Pancreas (tissue), 10 donors: ENCODE measurements at regions not wholly inside any gene's neighbourhood (a gene's known extent, or its start where the extent isn't known, plus 50 kb on each side); places are given as distances from the start of the nearest gene placed in this dataset.

Source experiments
- ATAC-seq, 4 donors: fragments of 200-7000 bp; cut with Tn5 transposase; one replicate each; pipeline versions ENCODE4 v1.8.0 to v1.9.1; 2020; ENCODE audit warnings: mild to moderate bottlenecking in 4 of 4, moderate library complexity in 4 of 4
- DNase-seq, 6 donors: peaks; one replicate each; pipeline ENCODE4 v3.0.0-alpha.2; 2020
- FAIRE-seq: peaks from 2 replicates; lab custom pipeline; 2012; peaks lifted over from hg19 to GRCh38; lab: Jason Lieb, UNC
- H3K27ac ChIP-seq, 4 donors: fragments of 200-600 bp; sonication (generic); 1 replicate in 3 of 4; 2 replicates in 1 of 4; pipeline versions ENCODE4 v1.5.0 to v1.8.0; 2020
- H3K27me3 ChIP-seq, 4 donors: fragments of 200-600 bp; one replicate each; pipeline ENCODE4 v1.8.0; 2021
- H3K36me3 ChIP-seq, 3 donors: fragments of 200-600 bp; sonication (generic) in 1 of 3; one replicate each; pipeline versions ENCODE4 v1.5.0 to v1.8.0; 2020 to 2021
- H3K4me1 ChIP-seq, 3 donors: fragments of 200-600 bp; one replicate each; pipeline ENCODE4 v1.8.0; 2021
- H3K4me3 ChIP-seq, 4 donors: fragments of 200-600 bp; sonication (generic) in 2 of 4; one replicate each; pipeline versions ENCODE4 v1.5.0 to v1.8.0; 2020 to 2021
- H3K9me3 ChIP-seq, 4 donors: fragments of 200-600 bp; one replicate each; pipeline ENCODE4 v1.8.0; 2021
- WGBS, 2 donors: extraction: QIAGEN DNeasy Blood & Tissue Kit; methylation state at CpG; one replicate each; pipeline ENCODE4 v1.1.7; 2013; 5-methylcytosine and 5-hydroxymethylcytosine counted together
- intact Hi-C, 3 donors: fragments of 100-400 bp; cut with DNase I; formaldehyde crosslinking; loops; one replicate each; pipeline versions ENCODE4 v1.11.1 to v1.14.2; 2022
- TF ChIP-seq, protein P1 (sequence below), 4 donors: fragments of 200-600 bp; sonication (generic) in 3 of 4; IDR thresholded peaks; one replicate each; pipeline versions ENCODE4 v1.5.0 to v1.8.0; 2021; ENCODE audit warnings: antibody characterized with exemption in 4 of 4
- donor health status: healthy with polysubstance abuse.
- donor health status: DM: no; HTN: no; CAD: no; lungs with moderate emphysema.
- donor health status: DM: no; HTN: no; CAD: no.
- donor health status: control.
- donor health status: control.
- donor health status: Bipolar disorder and iron deficiency.
- donor health status: DM: yes; HTN: yes; CAD: no.
- donor health status: DM: no; HTN: no; CAD: no.
- donor health status: DM: no; HTN: no; CAD: no.
- donor health status: DM: yes; HTN: yes; CAD: no.

DNA sequence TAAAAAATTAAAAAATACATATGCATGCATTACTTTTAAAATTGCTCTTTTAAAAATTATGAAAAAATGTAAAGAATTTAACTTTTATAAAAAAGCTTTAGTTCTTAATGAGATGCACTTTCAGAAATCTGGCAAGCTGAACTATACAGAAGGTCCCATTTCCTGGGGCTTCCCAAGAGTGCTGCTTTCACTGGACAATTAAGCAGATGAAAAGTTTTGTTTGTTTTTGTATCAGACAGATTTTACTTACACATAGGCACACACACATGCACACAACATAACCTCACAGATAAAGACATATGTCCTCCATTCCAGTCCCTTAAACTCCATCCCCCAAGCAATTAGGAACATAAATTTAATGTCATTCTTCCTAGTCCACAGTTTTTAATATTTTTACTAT is 402.3 kb upstream of the ASIC2 start:
- peaks cover 0 to 4% (median 0%) of the 10 kb centered on the region in 4 donors for H3K27me3 ChIP-seq
- intact Hi-C loops: no loop called here

DNA sequence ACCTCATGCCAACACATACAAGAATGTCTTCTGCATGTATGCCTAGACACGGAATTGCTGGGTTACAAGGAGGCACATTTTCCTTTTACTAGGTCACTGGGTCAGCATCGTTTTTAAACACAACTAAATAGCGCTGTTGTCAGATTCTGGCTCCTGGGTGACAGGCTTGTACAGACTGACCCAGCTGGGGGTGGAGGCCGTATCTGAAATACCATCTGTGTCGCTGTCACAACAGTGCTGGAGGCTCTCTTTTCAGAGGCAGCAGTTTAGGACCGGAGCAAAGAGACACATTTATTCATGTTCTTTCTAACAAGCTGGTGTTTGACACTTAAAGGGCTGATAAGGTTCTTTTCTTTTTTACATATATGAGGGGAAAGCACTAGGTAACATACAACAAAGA is 403.0 kb upstream of the ASIC2 start:
- ATAC-seq (no peak), FAIRE-seq (no peak), DNase-seq (no peak)
- Histone ChIP-seq H3K4me1 (no peaks in the 10 kb centered on the region), H3K9me3 (no peaks in the 10 kb centered on the region), H3K4me3 (no peak overlapping the region), H3K36me3 (no peaks in the 10 kb centered on the region), H3K27me3 (peaks cover 0 to 4% (median 0%) of the 10 kb centered on the region in 4 donors), H3K27ac (no peak overlapping the region)
- intact Hi-C loops: no loop called here
- WGBS, 2 donors: 44 to 45% methylated on average over 6 of the region's 6 CpGs
- TF ChIP-seq, protein P1, sequence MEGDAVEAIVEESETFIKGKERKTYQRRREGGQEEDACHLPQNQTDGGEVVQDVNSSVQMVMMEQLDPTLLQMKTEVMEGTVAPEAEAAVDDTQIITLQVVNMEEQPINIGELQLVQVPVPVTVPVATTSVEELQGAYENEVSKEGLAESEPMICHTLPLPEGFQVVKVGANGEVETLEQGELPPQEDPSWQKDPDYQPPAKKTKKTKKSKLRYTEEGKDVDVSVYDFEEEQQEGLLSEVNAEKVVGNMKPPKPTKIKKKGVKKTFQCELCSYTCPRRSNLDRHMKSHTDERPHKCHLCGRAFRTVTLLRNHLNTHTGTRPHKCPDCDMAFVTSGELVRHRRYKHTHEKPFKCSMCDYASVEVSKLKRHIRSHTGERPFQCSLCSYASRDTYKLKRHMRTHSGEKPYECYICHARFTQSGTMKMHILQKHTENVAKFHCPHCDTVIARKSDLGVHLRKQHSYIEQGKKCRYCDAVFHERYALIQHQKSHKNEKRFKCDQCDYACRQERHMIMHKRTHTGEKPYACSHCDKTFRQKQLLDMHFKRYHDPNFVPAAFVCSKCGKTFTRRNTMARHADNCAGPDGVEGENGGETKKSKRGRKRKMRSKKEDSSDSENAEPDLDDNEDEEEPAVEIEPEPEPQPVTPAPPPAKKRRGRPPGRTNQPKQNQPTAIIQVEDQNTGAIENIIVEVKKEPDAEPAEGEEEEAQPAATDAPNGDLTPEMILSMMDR (IDR thresholded peaks at IDR 0.05): no peak

More for the DNA sequence above, 402.3 kb upstream of the ASIC2 start:
- ATAC-seq (no peak), DNase-seq (no peak), FAIRE-seq (no peak)
- Histone ChIP-seq H3K9me3 (no peaks in the 10 kb centered on the region), H3K27ac (no peak overlapping the region), H3K4me1 (no peaks in the 10 kb centered on the region), H3K36me3 (no peaks in the 10 kb centered on the region), H3K4me3 (no peak overlapping the region)
- TF ChIP-seq, protein P1 (IDR thresholded peaks at IDR 0.05): no peak

DNA sequence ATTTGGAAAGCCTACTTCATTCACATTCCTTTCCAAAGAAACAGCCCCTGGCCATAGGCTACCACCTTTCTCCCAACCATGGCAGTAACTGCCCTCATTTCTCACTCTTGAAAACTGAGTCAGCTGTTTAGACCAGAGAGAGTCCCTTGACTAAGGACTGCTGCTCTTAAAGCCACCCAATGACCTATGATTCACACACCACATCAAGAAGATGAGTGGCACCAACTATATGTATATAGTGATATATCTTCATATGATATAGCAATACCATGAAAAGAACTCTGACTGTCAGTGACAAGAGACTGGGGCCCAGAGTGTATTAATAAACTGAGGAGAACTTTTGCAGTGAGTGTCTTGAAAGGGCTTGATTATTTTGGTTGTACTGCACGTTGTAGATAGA is 404.5 kb upstream of the ASIC2 start:
- Histone ChIP-seq H3K36me3 (no peaks in the 10 kb centered on the region), H3K27ac (no peak overlapping the region), H3K4me3 (no peak overlapping the region), H3K9me3 (no peaks in the 10 kb centered on the region), H3K27me3 (peaks cover 0 to 4% (median 0%) of the 10 kb centered on the region in 4 donors), H3K4me1 (no peaks in the 10 kb centered on the region)
- DNase-seq (no peak), ATAC-seq (no peak), FAIRE-seq (no peak)
- WGBS, 2 donors: 16 to 24% methylated on average over 1 of the region's 1 CpG
- TF ChIP-seq, protein P1 (IDR thresholded peaks at IDR 0.05): no peak
- intact Hi-C loops: no loop called here

DNA sequence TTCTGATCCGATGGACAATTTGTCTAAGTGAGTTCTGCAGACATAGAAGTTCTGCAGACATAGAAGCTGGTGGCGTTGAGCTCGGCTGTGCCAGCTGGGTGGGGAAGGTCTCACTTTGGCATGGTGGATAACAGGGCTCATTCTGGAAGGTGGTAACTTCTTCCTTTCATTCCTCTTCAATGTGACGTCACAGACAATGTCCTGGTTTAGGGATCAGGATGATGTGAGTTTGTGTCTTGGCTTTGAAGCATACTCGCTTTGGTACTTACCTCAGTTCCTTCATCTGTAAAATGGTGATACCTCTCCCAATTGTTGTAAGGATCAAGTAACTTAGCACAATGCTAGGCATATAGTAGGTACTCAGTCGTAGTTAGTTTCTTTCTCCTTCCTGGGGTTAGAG is 408.8 kb upstream of the ASIC2 start:
- H3K9me3 ChIP-seq: no peaks in the 10 kb centered on the region
- FAIRE-seq (no peak), ATAC-seq (no peak), DNase-seq (no peak)
- H3K4me1 ChIP-seq: no peaks in the 10 kb centered on the region
- H3K27ac ChIP-seq: no peak overlapping the region
- intact Hi-C loops: no loop called here
- no peaks in the 10 kb centered on the region for H3K36me3 ChIP-seq
- TF ChIP-seq, protein P1 (IDR thresholded peaks at IDR 0.05): no peak
- peaks cover 0 to 4% (median 0%) of the 10 kb centered on the region in 4 donors for H3K27me3 ChIP-seq
- 60 to 72% methylated on average over 6 of the region's 6 CpGs for WGBS, 2 donors
- no peak overlapping the region for H3K4me3 ChIP-seq

DNA sequence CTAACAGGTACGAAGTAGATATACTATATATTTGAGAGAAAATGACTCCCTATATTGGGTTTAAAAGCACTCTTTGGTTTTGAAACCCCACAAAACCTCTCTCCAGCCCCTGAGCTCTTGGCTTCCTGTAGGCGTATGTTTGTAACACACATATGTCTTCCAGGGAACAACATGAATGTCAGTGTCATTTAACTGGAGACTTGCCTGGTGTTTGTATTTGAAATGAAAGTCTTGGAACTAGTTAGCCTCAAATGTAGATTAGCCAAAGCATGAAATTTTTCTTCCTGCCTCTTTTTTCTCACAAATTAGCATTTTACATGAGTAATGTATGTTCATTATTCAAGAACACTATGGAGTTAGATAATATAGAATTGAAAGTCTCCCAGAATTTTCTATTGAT is 411.8 kb upstream of the ASIC2 start:
- intact Hi-C loops: no loop called here
- 63% methylated on average over 2 of the region's 2 CpGs for WGBS, 2 donors
- no peak for FAIRE-seq
- Histone ChIP-seq H3K36me3 (no peaks in the 10 kb centered on the region), H3K27me3 (no peaks in the 10 kb centered on the region), H3K9me3 (no peaks in the 10 kb centered on the region), H3K27ac (no peak overlapping the region), H3K4me3 (no peak overlapping the region), H3K4me1 (no peaks in the 10 kb centered on the region)
- no peak for ATAC-seq
- no peak for DNase-seq
- TF ChIP-seq, protein P1 (IDR thresholded peaks at IDR 0.05): no peak
